ENCODE measurements at regions not wholly inside any gene's neighbourhood (a gene's known extent, or its start where the extent isn't known, plus 50 kb on each side); places are given as distances from the start of the nearest gene placed in this dataset.
A peak's percentile ranks its signal among the peaks of the same experiment; 100 is the strongest.
"Not testable (repeated sequence)": the region's sequence is repeated elsewhere in the genome, so short reads cannot be mapped to it uniquely, and the experiment has no call there.

GRCh38 chr16:88188171-88188895, 194.4 kb upstream of the ZNF469 start:
- DNase-seq: not testable (repeated sequence)

- DNase-seq: not testable (repeated sequence)
Observed at GRCh38 chr16:88190592-88191095, 192.1 kb upstream of the ZNF469 start.

- DNase-seq: not testable (repeated sequence)
Observed at GRCh38 chr16:88191168-88191567, 191.6 kb upstream of the ZNF469 start.

- no peak for DNase-seq
Observed at GRCh38 chr16:88192601-88193000, 190.2 kb upstream of the ZNF469 start.

- peak; percentile 87 for DNase-seq
Observed at GRCh38 chr16:88193706-88194396, 188.9 kb upstream of the ZNF469 start.

GRCh38 chr16:88194397-88195268, 188.1 kb upstream of the ZNF469 start:
- DNase-seq: peak; percentile 88

GRCh38 chr16:88195269-88195705, 187.5 kb upstream of the ZNF469 start:
- DNase-seq: no peak

GRCh38 chr16:88195911-88196465, 186.8 kb upstream of the ZNF469 start:
- DNase-seq: no peak

GRCh38 chr16:88196471-88197400, 186.0 kb upstream of the ZNF469 start:
- DNase-seq: no peak

- DNase-seq: no peak
Observed at GRCh38 chr16:88197481-88198456, 185.0 kb upstream of the ZNF469 start.

GRCh38 chr16:88198457-88199295, 184.1 kb upstream of the ZNF469 start:
- not testable (repeated sequence) for DNase-seq

GRCh38 chr16:88199296-88200153, 183.2 kb upstream of the ZNF469 start:
- DNase-seq: not testable (repeated sequence)

GRCh38 chr16:88200154-88200895, 182.4 kb upstream of the ZNF469 start:
- DNase-seq: peak; percentile 45

- DNase-seq: no peak
Observed at GRCh38 chr16:88200896-88201185, 181.9 kb upstream of the ZNF469 start.

- not testable (repeated sequence) for DNase-seq
Observed at GRCh38 chr16:88201611-88202010, 181.1 kb upstream of the ZNF469 start.

- no peak for DNase-seq
Observed at GRCh38 chr16:88202207-88202745, 180.5 kb upstream of the ZNF469 start.
